NT2/D1 (cell line): ENCODE measurements at regions not wholly inside any gene's neighbourhood (a gene's known extent, or its start where the extent isn't known, plus 50 kb on each side); places are given as distances from the start of the nearest gene placed in this dataset.

Experiments used
- YY1 ChIP-seq: IDR thresholded peaks from 2 replicates; pipeline ENCODE4 v1.6.1; 2011; ENCODE audit not compliant: insufficient read length, insufficient read depth
- ZNF274 ChIP-seq: IDR thresholded peaks from 2 replicates; pipeline ENCODE4 v1.6.1; 2011; ENCODE audit warnings: mild to moderate bottlenecking, low read depth, low read length

- no peak for TF ChIP-seq YY1
- no peak for TF ChIP-seq ZNF274
These were observed 1216.4 kb upstream of the USP15 start for GRCh38 chr12:61043838-61044237.
